T1000 (cell line): ENCODE measurements at regions not wholly inside any gene's neighbourhood (a gene's known extent, or its start where the extent isn't known, plus 50 kb on each side); places are given as distances from the start of the nearest gene placed in this dataset.
A peak's percentile ranks its signal among the peaks of the same experiment; 100 is the strongest.

Source experiments
- DNase-seq: peaks from one replicate; lab custom pipeline; 2025; ENCODE audit warnings: mixed read lengths; lab: John Stamatoyannopoulos, UW

DNA sequence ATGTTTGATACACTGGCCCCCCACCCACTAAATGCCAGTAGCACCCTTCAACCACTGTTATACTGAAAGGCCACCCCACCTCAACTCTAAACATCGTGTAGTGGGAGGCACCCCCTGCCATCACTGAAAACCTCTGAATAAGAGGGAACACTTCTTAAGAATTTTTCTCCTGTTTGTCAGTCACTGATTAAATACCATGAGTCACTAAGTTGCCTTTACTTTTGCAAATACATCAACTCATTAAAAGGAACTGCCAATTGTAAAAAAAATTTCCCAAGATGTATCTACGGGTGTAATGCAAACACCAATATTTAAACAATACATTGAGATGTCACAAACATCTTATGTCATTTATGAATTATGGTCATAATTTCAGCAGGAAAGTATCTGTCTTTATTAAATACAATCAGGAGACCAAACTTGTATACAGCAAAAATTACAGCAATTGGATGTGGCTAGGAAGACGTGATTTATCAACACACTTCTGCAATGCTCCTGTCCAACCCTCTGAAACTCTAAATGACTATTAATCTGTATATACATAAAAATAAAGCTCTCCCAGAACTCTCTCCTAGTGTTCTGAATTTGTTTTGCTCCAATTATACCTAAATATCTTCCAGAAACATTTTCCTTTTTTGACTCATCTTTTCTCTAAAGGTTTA, 144.1 kb upstream of the STK17B start:
- no peak for DNase-seq

DNA sequence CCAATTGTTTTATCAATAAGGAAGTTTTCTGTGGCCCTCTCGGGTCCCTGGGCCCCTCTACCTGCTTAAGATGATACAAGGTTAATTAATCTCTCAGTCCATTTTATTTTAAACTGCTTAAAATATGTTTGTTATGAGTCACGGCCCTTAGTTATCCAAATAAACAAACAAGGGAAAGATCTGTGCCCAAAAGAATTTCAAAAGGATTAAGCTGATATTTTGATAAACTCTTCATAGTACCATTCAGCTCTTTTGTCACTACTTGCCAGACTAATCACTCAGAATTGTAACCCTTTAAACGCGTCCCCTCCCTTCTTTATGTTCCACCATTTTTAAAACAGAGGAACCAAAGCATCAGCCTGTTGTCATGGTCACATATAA, 144.7 kb upstream of the STK17B start:
- no peak for DNase-seq

DNA sequence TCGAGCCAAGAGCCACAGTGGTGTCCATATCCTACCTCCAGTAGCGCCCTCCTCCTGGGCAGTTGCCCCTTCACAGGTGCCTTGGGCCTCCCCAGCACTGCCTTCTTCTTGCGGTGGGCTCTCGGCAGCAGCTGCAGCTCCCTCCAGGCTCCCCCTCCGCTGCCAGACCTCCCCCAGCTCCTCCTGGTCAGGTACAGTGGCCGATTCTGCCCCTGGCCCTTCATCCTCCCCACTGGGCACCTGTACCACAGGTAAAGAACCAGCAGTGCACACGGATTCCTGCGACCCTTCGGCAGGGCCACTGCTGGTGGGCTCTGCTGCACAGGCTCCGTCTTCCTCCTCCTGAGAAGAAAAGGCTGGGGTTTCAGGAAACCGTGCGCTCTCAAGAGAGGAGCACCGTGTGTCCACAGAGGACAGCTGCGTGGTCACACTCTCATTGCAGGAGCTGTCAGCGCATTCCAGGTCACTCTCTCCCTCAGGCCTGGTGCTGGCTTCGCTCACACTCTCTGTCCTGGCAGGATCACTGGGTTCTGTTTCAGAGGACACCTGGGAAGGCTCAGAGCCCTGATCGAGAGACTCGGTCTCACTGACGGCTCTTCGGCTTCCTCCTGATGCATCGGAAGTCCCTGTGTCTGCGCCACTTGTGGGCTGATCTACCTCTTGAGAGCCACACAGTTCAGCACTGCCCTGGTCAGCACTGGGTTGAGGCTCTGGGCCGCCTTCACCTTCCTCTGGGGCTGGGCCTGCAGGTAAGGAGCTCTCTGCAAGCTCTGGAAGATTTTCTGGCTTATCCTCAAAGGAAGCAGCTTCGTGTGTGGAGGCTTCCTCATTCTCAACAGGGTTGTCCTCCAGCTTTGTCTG, 147.4 kb upstream of the STK17B start:
- DNase-seq = no peak

DNA sequence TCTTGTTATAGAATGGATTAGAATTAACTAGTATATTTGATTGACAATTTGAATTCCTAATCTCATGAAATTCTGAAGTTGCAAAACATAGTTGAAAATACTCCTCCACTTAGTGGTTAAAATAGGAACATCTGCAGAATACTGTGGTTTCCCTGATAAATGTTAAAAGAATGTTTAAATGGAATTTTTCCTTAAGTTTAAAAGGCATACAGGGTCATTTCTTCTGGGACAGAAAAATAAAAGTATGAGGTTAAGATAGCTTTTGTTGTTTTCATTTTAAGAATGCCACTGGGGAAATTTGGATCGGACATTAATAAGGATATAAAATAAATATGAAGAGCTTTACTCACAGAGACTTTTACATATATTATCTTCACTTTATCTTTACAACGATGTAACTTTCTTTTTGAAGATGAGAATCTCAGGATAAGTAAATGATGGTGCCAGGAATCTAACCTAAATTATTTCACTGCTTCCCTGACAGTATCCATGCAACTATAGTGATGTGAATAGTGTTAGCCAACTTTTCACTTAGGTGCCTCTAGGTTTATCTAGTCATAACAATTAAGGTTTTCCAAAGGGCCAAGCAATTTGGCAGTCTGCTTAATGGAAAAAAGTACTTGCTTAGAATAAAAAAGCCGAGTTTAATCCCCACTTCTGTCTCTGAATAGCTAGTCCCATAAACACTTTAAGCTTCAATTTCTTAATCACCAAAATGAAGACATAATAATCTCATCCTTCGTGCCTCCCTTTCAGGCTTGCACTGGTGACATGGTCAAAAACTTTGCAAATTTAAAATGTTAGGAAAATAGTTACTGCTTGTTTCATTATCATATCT, 151.8 kb upstream of the STK17B start:
- DNase-seq = no peak

DNA sequence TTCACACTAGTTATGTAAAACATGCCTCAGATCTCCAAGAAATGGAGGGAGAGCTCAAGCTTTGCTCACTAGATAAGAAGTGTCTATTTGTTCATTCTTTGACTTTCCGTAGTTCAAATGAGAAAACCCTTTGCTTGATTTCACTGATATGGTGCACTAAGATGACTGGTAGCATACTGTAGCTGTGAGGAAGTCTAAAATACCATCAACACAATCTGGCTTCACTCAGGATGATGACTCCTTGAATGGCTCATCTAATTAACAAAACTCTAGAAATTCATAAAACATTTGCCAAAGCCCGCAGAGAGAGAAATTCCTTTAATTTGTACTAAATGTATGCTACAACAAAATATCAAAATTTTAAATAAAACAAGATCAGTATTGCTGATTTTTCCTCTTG, 152.8 kb upstream of the STK17B start:
- DNase-seq = no peak

DNA sequence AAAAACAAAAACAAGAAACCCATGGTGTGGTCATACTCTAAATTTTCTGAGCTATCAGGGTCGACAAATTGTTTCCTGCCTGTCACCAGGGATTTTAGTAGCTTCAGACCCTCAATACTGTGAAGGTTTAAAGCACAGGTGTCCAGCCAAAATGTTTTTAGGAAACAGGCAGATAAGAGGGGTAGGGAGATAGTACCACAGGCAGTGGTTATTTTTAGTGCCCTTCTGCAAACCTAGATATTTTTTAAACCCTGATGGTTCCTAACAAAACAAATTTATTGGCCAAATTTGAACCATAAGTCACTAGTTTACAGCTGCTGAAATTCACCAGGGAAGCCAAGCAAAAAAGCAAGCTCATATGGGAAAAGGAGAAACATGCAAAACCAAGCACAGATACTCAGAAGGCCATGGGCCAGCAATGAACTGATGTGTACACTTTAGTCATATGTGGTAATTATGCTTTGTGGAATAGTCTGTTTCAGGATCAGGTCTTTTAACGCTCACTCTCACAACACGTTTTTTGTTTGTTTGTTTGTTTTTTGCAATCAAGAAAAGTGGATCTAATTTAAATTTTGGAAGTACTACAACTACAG, 156.8 kb upstream of the STK17B start:
- DNase-seq = no peak

DNA sequence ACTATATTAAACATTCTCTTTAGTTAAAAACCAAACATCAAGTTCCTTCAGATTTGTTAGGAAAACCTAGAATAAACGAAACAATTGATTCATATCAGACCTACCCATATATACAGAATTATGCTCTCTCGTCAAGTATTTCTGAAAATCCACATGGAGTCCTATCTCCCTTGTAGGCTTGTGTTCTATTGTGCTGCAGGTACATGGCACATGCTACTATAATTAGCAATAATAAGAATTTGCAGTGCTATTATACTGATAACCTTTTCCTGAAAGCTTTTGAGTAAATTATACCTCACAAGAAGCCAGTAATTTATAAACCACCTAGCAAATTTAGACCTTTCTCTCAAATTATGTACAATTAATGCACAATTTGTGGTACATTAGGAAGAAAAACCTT, 158.6 kb upstream of the STK17B start:
- no peak for DNase-seq

DNA sequence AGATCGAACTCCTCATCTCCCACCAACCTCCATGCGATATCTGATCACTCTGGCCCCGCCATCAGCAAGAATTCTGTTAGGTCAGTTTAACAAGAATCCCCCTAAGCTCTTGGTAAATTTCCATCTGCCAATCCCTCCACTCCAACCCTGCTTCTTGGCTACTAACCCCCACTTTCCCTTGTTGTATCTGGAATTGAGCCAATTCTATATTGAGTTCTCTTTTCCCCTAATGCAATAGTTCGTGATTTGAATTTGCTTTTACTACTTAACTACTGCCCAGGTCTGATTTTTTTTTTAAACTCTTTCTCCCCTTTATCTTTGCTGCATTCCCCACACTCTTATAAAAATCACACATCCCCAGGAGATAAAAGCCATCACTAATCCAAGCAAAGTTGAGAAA, 159.3 kb upstream of the STK17B start:
- DNase-seq = no peak

DNA sequence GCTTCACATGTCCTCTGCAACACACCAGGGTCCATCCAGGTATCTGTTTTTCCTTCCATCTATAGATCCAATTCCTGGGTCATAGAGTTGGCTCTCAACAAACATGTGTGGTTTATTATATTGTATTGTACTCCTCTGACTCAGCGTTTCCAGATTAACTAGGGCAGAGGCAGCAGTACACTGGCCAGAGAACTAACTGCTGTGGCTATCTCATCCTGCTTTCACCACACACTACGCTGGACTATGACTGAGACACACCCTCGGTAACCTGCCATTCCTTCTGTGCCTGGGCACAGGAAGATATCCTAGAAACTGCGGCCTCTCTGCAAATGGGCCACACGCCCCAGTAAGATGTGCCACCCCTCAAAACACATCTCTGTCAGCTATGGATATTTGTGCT, 159.8 kb upstream of the STK17B start:
- no peak for DNase-seq

DNA sequence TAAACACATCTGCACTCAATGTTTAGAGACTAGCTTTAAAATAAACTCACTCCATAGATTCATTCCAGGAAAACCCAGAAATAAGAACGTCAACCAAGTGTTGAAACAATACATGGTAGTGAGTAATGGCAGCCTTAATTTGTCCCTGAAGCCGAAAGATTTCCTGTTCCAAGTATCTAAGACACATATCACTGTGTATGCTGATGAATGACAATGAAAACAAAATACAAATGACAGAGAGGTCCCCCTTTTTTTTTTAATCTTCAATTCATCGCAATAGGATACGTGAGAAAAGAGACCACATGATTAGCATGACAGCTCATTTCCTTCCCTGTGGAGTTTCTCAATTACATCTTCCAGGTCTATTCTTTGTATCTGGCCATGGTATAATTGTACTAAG, 160.5 kb upstream of the STK17B start:
- DNase-seq = no peak

DNA sequence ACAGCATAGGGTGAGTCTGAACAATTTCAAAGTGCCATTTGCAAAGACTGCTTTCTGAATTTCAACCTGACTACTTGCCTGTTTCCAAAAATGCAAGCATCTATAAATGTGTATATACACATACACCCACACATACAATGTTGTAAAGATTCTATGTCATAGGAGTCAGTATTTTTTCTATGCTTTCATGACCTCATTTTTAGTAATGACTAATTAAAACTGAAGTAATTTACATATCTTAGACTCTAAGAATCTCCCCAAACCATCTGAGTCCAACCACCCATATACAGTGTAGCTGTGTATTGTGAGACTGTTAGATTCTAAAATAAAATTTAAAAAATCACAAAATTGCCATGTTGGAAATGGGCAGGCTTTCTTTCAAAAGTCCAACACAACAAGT, 162.0 kb upstream of the STK17B start:
- DNase-seq = no peak

DNA sequence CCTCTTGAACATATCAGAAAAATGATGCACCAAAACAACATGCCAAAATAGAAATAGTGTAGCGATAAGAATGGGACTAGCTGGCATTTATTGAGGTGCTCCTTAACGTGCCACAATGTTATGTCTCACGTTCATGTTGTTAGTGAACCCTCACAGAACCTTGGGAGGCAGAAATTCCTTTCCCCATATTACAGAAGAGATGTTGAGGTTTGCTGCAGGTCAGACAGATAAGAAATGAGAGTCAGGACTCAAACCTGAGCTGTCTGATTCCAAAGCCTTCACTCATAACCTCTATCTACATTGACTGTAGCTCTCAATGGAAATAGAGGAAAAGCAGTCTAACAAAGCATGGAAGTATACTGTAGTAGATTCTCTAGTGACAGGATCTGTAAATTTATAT, 163.3 kb upstream of the STK17B start:
- no peak for DNase-seq

DNA sequence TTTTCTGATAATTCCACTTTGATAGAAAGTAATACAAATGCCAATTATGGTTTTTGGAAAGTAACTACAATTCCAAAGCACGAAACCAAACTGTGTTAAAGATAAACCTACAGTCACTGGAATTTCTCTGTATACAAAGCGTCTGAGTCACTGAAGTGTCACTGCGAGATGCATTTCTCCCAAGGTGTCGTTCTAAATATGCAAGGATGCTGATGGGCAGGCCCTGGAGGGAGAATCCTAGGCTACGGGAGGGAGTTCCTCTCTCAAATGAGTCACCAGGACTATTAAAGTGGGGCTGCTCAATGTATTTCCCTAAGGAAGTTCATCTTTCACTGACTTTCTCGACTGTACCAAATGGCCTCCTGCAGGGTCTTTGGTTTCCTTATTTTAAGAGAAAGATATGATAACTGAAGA, 163.8 kb upstream of the STK17B start:
- DNase-seq = peak; percentile 49

DNA sequence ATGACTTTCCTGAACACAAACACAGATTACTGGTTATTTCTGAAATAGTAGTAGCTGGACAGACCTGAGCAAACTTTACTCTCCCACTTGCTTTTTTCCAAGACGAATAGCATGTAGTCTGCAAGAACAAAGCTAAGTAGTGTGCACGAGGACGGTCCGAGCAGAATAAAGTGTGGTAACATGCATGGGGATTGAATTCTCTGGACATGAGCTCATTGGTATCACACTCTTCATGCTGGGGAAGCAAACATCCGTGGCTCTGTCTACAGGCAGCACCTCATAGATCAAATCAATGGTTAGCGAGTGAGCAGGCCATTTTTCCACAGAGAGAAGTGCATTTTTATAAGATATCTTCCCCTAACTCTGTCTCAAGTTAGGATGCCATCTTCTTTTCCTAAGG, 164.8 kb upstream of the STK17B start:
- no peak for DNase-seq

DNA sequence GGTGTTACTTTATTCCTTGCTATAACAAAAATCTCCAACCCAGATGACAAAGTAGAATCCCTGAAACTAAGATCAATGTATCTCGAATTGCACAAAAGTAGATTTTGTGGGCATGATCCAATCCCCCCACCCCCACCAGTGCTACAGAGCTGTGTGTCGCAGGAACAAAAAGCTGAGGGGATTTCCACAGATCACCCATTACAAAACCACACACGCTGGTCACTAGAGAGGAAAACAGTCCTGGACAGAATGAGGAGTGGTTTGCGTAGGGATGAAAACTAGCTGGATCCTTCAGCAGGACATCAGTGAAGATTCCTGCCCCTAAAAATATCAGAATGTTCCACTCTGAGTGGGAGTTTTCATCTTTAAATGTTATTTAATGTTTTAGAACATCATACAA, 165.3 kb upstream of the STK17B start:
- no peak for DNase-seq

DNA sequence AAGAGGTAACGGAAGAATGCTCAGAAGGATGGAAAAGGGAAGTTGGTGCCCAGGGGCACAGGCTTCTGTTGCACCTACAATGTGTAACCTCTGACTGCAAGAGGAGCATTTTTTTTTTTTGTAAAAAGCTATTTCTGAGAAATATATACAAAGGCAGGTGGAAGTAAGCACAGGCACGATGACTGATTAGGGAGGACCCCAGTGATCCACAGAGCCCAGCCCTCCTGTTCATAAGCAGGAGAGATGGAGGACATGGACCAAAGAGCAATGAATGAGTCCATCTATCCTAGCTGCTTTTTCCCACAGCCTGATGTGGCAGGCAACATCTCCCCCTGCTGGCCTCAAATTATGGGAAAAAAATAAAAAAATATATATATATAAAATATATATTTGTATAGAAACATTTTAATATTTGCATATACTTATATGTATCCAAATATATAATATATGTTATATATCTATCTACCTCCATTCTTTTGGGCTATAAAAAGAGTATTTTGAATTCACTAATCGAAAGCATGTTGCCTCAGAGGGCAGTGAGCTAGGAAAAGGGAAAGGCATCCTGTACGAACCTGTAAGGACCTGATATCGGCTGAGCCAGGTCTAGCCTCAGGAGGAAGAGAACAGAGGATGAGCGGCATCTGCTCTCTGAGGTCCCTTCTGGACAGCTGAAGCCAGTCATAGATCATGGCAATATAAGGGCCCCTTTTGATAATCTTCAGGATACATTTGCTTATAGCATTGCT, 166.0 kb upstream of the STK17B start:
- no peak for DNase-seq

DNA sequence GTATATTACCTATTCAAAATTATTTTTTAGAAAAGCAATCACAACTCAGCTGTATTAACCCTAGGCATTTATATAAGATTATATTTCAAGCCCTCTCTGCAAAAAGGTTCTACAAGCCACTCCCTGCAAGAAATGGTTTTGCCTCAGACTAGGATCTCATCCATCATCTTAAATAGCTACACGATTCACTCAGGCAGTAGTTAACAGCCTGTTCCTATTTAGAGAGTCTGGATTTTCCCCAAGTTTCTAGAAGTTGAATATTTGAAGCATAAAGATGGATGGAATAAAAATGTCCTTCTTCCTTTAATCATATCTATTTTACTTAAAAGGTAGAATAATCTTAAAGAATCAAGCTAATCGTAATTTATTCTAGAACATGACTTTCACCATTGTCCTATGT, 167.1 kb upstream of the STK17B start:
- DNase-seq = no peak

DNA sequence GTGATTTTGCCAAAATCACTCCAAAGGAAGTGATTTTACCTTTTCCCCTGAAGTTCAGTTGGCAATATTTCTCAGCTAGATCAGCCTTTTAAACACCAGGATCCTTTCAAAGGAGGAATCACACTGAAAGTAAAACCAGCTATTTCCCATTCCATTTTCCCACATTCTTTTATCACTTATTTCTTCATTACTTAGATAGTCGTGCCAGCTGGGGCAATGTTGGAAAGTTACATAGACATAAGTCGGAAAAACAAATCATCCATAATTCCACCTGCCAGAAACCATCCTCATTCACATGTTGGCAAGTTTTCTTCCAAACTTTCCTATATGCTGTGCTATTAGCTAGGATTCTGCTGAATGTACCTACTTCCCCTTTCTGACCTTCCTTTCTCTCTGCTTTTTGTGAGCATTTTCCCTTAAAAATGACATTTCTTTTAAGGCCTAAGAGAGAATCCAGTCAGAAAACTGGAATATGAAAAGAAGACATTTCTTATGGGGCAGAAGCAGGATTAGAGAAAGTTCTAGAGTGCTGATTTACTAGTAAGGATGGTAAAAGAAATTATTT, 170.0 kb upstream of the STK17B start:
- no peak for DNase-seq

DNA sequence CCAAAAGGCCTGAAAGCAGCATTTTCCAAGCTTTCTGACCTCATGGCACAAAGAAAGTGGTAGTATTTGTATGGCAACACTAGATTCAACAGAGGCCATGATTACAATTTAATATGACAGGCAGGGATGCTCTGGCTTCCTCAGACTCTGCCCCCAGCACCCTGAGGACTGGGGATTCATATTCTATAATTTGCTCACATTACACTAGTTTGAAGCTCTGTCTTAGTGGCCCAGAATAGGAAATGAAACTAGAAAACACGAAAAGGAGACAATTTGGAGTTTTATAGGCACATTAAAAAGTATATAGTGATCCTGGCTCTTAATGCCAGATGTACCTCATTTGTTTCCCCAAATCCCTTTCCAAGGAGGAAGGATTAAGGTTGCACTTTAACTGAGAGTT, 173.0 kb upstream of the STK17B start:
- DNase-seq = no peak

DNA sequence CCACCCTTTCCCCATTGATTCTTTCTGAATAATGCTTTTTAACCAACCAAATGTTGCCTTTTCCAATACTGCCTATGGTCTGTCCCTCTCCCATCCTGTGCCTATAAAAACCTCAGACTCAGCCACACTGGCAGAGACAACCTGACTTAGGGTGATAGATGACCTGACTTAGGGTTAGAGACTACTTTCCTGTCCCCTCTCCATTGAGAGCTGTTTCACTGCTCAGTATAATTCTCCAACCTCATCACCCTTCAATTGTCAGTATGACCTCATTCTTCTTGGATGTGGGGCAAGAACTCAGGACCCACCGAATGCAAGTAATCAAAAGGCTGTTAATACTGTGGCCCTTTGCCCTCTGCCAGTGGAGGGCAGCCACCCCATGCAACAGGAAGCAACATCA, 182.3 kb upstream of the STK17B start:
- DNase-seq = no peak

DNA sequence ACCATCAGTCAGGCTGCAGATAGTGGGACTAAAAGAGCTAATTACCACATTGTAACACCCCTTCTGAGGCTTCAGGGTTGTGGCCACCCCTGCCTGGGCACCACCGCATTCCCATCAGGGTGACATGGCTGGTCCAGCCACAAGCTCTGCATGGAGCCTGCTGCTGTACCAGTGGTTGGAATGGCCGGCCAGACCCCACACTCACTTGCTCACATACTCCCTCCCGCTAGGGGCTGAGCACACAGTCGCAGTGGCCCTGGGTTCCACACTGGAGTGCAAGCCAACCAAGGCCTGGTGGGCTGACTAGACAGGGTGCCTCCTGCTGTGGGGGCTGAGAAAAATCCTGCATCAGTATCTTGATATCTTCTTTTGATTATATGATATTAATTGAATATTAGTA, 182.8 kb upstream of the STK17B start:
- DNase-seq = no peak
